ENCODE measurements at regions not wholly inside any gene's neighbourhood (a gene's known extent, or its start where the extent isn't known, plus 50 kb on each side); places are given as distances from the start of the nearest gene placed in this dataset.

GRCh38 chr4:22988526-22988925, 295.8 kb downstream of the GBA3 start:
- no peaks in the 10 kb centered on the region for H3K27me3 ChIP-seq
- no peak for DNase-seq
- H3K4me3 ChIP-seq = no peak overlapping the region
- no peaks in the 10 kb centered on the region for H3K36me3 ChIP-seq
- H3K9me3 ChIP-seq = no peaks in the 10 kb centered on the region

DNA sequence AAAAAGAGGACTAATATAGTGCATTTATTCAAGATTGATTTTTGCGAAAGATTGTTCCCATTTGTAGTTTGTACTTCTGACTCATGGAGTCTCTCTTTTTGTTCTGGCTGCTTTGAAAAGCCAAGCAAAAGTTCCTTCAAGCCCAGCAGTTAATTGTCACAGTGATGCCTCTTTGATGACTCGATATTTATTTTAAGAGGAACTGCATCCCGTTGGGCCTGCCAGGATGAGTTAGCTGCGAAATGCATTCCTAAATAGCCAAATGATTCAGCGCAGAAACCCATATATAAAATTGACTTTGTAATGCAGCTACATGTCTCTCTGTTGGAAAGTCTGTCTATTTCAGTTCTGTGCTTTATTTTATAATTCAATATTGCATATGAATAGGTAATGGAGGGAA, 295.1 kb downstream of the GBA3 start:
- no peaks in the 10 kb centered on the region for H3K9me3 ChIP-seq
- H3K4me3 ChIP-seq = no peak overlapping the region
- no peaks in the 10 kb centered on the region for H3K27me3 ChIP-seq
- peak; percentile 74 for DNase-seq
- no peaks in the 10 kb centered on the region for H3K36me3 ChIP-seq

DNA sequence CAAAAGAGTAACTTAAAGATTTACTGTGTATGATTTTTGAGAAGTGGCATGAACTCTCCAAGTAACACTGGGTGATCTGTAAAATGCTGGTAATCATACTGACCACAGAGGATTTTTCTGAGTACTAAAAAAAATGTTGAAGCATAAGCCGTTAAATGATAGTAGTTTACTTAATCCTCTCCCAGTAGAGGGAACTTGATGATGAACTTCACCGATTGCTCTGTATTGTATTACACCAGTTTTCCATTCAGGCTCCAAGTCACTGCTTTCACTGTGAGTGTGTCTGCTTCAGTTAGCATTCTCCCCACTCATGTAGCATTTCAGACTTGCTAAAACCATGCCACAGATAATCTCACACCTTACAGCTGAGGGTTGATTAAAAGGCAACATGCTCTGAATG, 294.1 kb downstream of the GBA3 start:
- no peaks in the 10 kb centered on the region for H3K9me3 ChIP-seq
- no peaks in the 10 kb centered on the region for H3K36me3 ChIP-seq
- H3K4me3 ChIP-seq = no peak overlapping the region
- no peaks in the 10 kb centered on the region for H3K27me3 ChIP-seq
- DNase-seq = no peak

GRCh38 chr4:22986262-22986661, 293.5 kb downstream of the GBA3 start:
- H3K4me3 ChIP-seq = no peak overlapping the region
- no peaks in the 10 kb centered on the region for H3K36me3 ChIP-seq
- no peak for DNase-seq
- H3K9me3 ChIP-seq = no peaks in the 10 kb centered on the region
- no peaks in the 10 kb centered on the region for H3K27me3 ChIP-seq

- H3K27me3 ChIP-seq = no peaks in the 10 kb centered on the region
- no peak for DNase-seq
These were observed 291.7 kb downstream of the GBA3 start for GRCh38 chr4:22984390-22984789.

GRCh38 chr4:22978656-22979055, 285.9 kb downstream of the GBA3 start:
- Histone ChIP-seq H3K36me3 (no peaks in the 10 kb centered on the region), H3K9me3 (peaks cover 3% of the 10 kb centered on the region), H3K27me3 (no peaks in the 10 kb centered on the region), H3K4me3 (no peak overlapping the region)
- no peak for DNase-seq

More at GRCh38 chr4:22984390-22984789, 291.7 kb downstream of the GBA3 start:
- Histone ChIP-seq H3K4me3 (no peak overlapping the region), H3K36me3 (no peaks in the 10 kb centered on the region), H3K9me3 (no peaks in the 10 kb centered on the region)

DNA sequence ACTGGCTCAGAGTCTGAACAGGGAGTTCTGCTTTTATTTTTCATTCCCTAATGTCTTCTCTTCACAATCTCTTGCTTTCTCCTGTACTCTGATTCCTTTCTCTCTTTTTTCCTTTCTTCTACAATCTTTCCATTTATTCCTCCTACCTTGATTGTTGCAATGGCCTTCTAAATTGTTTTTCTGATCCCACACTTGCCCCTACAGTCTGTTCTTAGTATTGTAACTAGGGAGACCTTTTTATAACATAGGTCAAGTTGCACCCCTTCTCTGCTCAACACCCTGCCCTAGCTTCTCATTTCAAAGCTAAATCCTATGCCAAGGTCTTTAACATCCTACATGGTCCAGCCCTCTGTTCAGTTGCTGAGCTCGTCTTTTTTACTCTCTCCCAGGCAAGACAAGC, 277.9 kb downstream of the GBA3 start:
- H3K4me3 ChIP-seq = no peak overlapping the region
- peaks cover 7% of the 10 kb centered on the region; the same call in 1 of the 2 replicates for H3K9me3 ChIP-seq
- no peak for DNase-seq
- no peaks in the 10 kb centered on the region for H3K27me3 ChIP-seq
- no peaks in the 10 kb centered on the region for H3K36me3 ChIP-seq

- Histone ChIP-seq H3K27me3 (no peaks in the 10 kb centered on the region), H3K9me3 (peaks cover 5% of the 10 kb centered on the region; the same call in 1 of the 2 replicates), H3K36me3 (no peaks in the 10 kb centered on the region), H3K4me3 (no peak overlapping the region)
- DNase-seq = no peak
These were observed 276.7 kb downstream of the GBA3 start for GRCh38 chr4:22969287-22969896.

GRCh38 chr4:22962295-22962694, 269.6 kb downstream of the GBA3 start:
- H3K27me3 ChIP-seq = no peaks in the 10 kb centered on the region
- H3K4me3 ChIP-seq = no peak overlapping the region
- H3K9me3 ChIP-seq = no peaks in the 10 kb centered on the region
- DNase-seq = no peak
- no peaks in the 10 kb centered on the region for H3K36me3 ChIP-seq

DNA sequence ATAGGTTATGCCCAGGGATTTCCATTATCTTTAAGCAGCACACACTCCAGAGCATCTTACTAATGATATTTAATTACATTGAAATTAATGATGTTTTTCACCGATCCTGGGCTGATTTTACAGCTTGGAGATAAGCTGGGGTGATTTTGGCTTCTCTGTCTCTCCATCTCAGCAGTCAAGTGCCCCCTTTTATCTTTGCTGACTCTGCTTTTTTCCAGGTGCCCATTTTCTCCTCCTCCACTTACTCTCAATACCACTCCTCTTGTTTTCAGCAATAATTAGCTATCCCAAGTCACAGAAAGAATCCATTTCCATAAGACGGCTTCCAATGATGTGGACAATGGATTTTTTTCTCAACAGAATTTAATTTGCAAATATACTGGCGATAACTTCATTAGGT, 266.7 kb downstream of the GBA3 start:
- Histone ChIP-seq H3K4me3 (no peak overlapping the region), H3K9me3 (no peaks in the 10 kb centered on the region), H3K36me3 (no peaks in the 10 kb centered on the region), H3K27me3 (no peaks in the 10 kb centered on the region)
- DNase-seq = no peak

- Histone ChIP-seq H3K27me3 (no peaks in the 10 kb centered on the region), H3K36me3 (no peaks in the 10 kb centered on the region), H3K4me3 (no peak overlapping the region), H3K9me3 (no peaks in the 10 kb centered on the region)
- no peak for DNase-seq
These were observed 265.1 kb downstream of the GBA3 start for GRCh38 chr4:22957774-22958309.

- Histone ChIP-seq H3K9me3 (no peaks in the 10 kb centered on the region), H3K36me3 (no peaks in the 10 kb centered on the region), H3K4me3 (no peak overlapping the region), H3K27me3 (no peaks in the 10 kb centered on the region)
- DNase-seq = no peak
These were observed 256.6 kb downstream of the GBA3 start for GRCh38 chr4:22949161-22949855.

DNA sequence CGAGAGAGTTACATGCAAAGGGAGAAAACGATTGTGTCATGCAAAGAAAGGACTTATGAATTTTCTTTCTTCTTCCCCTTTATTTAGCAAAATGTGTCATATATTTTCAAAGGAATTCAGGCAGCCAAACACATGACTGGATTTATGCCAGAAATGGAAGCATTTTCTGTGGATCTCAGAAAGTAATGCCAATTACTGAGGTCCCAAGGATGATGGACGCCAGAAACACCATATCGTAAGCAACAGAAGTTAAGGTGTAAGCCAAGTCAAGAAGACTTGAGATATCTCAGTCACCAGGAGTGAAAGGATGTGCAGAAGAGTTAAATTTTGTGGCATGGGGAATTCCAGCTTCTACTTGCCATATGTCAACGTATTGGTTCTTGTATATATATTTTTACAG, 255.1 kb downstream of the GBA3 start:
- Histone ChIP-seq H3K9me3 (no peaks in the 10 kb centered on the region), H3K27me3 (no peaks in the 10 kb centered on the region), H3K36me3 (no peaks in the 10 kb centered on the region), H3K4me3 (no peak overlapping the region)
- DNase-seq = no peak

- no peaks in the 10 kb centered on the region for H3K36me3 ChIP-seq
- no peak overlapping the region for H3K4me3 ChIP-seq
- no peaks in the 10 kb centered on the region for H3K27me3 ChIP-seq
- no peaks in the 10 kb centered on the region for H3K9me3 ChIP-seq
- DNase-seq = no peak
These were observed 250.3 kb downstream of the GBA3 start for GRCh38 chr4:22942920-22943559.

GRCh38 chr4:22941688-22942375, 249.1 kb downstream of the GBA3 start:
- Histone ChIP-seq H3K4me3 (no peak overlapping the region), H3K36me3 (no peaks in the 10 kb centered on the region), H3K27me3 (no peaks in the 10 kb centered on the region), H3K9me3 (no peaks in the 10 kb centered on the region)
- no peak for DNase-seq

DNA sequence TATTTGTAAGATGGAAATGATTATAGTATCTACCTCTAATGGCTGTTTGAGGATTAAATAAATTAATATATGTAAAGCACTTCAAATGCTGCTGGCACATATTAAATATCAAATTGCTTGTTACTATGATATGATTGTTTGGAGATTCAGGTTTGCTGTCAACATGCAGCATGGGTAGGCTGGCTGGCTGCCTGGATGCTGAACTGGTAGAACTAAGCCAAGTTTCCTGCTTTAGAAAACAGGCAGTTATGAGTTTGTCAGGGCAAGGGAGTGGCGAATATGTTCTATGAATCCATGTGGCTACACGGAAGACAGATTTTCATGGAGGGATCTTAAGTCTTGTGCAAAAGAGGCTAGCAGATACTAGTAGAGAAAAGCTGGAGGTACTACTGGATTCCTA, 239.6 kb downstream of the GBA3 start:
- Histone ChIP-seq H3K4me3 (no peak overlapping the region), H3K9me3 (no peaks in the 10 kb centered on the region), H3K27me3 (no peaks in the 10 kb centered on the region), H3K36me3 (no peaks in the 10 kb centered on the region)
- peak; percentile 37 for DNase-seq

DNA sequence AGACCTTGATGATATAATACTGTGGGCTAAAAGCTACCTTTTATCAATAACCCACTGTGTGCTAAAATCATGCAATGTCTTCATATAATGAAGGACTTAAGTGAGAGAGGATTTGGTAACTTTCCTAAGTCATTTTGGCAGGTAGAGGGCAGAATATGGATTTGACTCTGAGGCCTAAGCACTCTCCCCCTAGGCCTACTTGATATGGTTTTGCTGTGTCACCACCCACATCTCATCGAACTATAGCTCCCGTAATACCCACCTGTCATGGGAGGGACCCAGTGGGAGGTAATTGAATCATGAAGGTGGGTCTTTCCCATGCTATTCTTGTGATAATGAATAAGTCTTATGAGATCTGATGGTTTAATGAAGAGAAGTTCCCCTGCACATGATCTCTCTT, 229.7 kb downstream of the GBA3 start:
- DNase-seq = no peak
- H3K4me3 ChIP-seq = no peak overlapping the region
- no peaks in the 10 kb centered on the region for H3K27me3 ChIP-seq
- no peaks in the 10 kb centered on the region for H3K36me3 ChIP-seq
- no peaks in the 10 kb centered on the region for H3K9me3 ChIP-seq

Measured in MG63 (cell line).